Activated gamma-delta T cell treated with anti-CD3 and anti-CD28 coated beads, Interleukin-2, amount 50 U/mL, for 16 hours (primary cell): ENCODE measurements at regions not wholly inside any gene's neighbourhood (a gene's known extent, or its start where the extent isn't known, plus 50 kb on each side); places are given as distances from the start of the nearest gene placed in this dataset.

Experiments
- DNase-seq: peaks from one replicate; pipeline ENCODE4 v3.0.0-alpha.2; 2020; ENCODE audit warnings: low read depth

- DNase-seq = no peak
Measured at GRCh38 chr6:8589941-8590729, 154.8 kb upstream of the SLC35B3 start.

- DNase-seq = no peak
Measured at GRCh38 chr6:8588176-8588575, 152.8 kb upstream of the SLC35B3 start.

- no peak for DNase-seq
Measured at GRCh38 chr6:8583291-8583690, 147.9 kb upstream of the SLC35B3 start.

- no peak for DNase-seq
Measured at GRCh38 chr6:8579372-8579771, 144.0 kb upstream of the SLC35B3 start.

- no peak for DNase-seq
Measured at GRCh38 chr6:8578006-8578405, 142.7 kb upstream of the SLC35B3 start.

GRCh38 chr6:8574749-8575468 is 139.6 kb upstream of the SLC35B3 start:
- no peak for DNase-seq

GRCh38 chr6:8574311-8574710 is 139.0 kb upstream of the SLC35B3 start:
- DNase-seq = no peak

GRCh38 chr6:8570256-8570920 is 135.0 kb upstream of the SLC35B3 start:
- DNase-seq = no peak

- no peak for DNase-seq
Measured at GRCh38 chr6:8562125-8562524, 126.8 kb upstream of the SLC35B3 start.

GRCh38 chr6:8558953-8559352 is 123.6 kb upstream of the SLC35B3 start:
- DNase-seq = no peak

GRCh38 chr6:8557014-8557748 is 121.8 kb upstream of the SLC35B3 start:
- no peak for DNase-seq

- no peak for DNase-seq
Measured at GRCh38 chr6:8556370-8557013, 121.1 kb upstream of the SLC35B3 start.

- DNase-seq = no peak
Measured at GRCh38 chr6:8551993-8552392, 116.6 kb upstream of the SLC35B3 start.

GRCh38 chr6:8551386-8551785 is 116.0 kb upstream of the SLC35B3 start:
- DNase-seq = no peak

- no peak for DNase-seq
Measured at GRCh38 chr6:8549074-8549790, 113.9 kb upstream of the SLC35B3 start.

- no peak for DNase-seq
Measured at GRCh38 chr6:8546496-8546895, 111.2 kb upstream of the SLC35B3 start.

GRCh38 chr6:8545336-8545735 is 110.0 kb upstream of the SLC35B3 start:
- no peak for DNase-seq

GRCh38 chr6:8543714-8544113 is 108.4 kb upstream of the SLC35B3 start:
- no peak for DNase-seq

GRCh38 chr6:8539453-8539852 is 104.1 kb upstream of the SLC35B3 start:
- DNase-seq = no peak

GRCh38 chr6:8536122-8536521 is 100.8 kb upstream of the SLC35B3 start:
- no peak for DNase-seq

- no peak for DNase-seq
Measured at GRCh38 chr6:8535519-8535918, 100.2 kb upstream of the SLC35B3 start.
